ENCODE measurements at regions not wholly inside any gene's neighbourhood (a gene's known extent, or its start where the extent isn't known, plus 50 kb on each side); places are given as distances from the start of the nearest gene placed in this dataset.

- no peaks in the 10 kb centered on the region for H3K79me2 ChIP-seq (ENCODE audit: insufficient read depth, low read length)
- H3K4me1 ChIP-seq (ENCODE audit: control insufficient read depth in 1 of 2, insufficient read depth in 2 of 2, low read length in 2 of 2) = no peaks in the 10 kb centered on the region
- Mint-ChIP-seq H3K36me3 (no peaks in the 10 kb centered on the region), H3K9me3 (peaks cover 3 to 17% (median 8%) of the 10 kb centered on the region in 7 donors), H3K4me3 (no peak overlapping the region), H3K4me1 (no peaks in the 10 kb centered on the region), H3K27ac (no peak overlapping the region), H3K27me3 (ENCODE audit: low read depth in 3 of 3) (peaks cover 0 to 1% (median 0%) of the 10 kb centered on the region in 3 donors)
- H3K36me3 ChIP-seq (replicated peaks in 1 of 2; ENCODE audit: control insufficient read depth in 1 of 2, insufficient read depth in 2 of 2, low read length in 2 of 2) = no peaks in the 10 kb centered on the region
- peaks cover 4 to 8% of the 10 kb centered on the region in 2 donors for H3K9me3 ChIP-seq (replicated peaks in 1 of 2; ENCODE audit: control insufficient read depth in 1 of 2, insufficient read depth in 1 of 2, low read length in 2 of 2)
- no peak overlapping the region for H3K4me3 ChIP-seq (replicated peaks in 1 of 3; ENCODE audit: low read depth in 2 of 3, low read length in 3 of 3)
- intact Hi-C loops (cut with micrococcal nuclease) = no loop called here
- no peak overlapping the region for H2AFZ ChIP-seq (ENCODE audit: insufficient read depth, low read depth, low read length, poor library complexity, severe bottlenecking)
- H3K9ac ChIP-seq (ENCODE audit: insufficient read depth, low read length, poor library complexity, severe bottlenecking) = no peak overlapping the region
- H3K27me3 ChIP-seq (ENCODE audit: control insufficient read depth in 2 of 2, insufficient read depth in 2 of 2, low read length in 2 of 2) = no peaks in the 10 kb centered on the region
- H3K27ac ChIP-seq (ENCODE audit: low read depth in 1 of 2, low read length in 2 of 2) = no peak overlapping the region
- no peak overlapping the region for H3K4me2 ChIP-seq (replicated peaks; ENCODE audit: extremely low read depth, low read length, poor library complexity, severe bottlenecking)
- TF ChIP-seq, protein P1, sequence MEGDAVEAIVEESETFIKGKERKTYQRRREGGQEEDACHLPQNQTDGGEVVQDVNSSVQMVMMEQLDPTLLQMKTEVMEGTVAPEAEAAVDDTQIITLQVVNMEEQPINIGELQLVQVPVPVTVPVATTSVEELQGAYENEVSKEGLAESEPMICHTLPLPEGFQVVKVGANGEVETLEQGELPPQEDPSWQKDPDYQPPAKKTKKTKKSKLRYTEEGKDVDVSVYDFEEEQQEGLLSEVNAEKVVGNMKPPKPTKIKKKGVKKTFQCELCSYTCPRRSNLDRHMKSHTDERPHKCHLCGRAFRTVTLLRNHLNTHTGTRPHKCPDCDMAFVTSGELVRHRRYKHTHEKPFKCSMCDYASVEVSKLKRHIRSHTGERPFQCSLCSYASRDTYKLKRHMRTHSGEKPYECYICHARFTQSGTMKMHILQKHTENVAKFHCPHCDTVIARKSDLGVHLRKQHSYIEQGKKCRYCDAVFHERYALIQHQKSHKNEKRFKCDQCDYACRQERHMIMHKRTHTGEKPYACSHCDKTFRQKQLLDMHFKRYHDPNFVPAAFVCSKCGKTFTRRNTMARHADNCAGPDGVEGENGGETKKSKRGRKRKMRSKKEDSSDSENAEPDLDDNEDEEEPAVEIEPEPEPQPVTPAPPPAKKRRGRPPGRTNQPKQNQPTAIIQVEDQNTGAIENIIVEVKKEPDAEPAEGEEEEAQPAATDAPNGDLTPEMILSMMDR (IDR thresholded peaks at IDR 0.05) = no peak
- no peak for DNase-seq
- no peaks in the 10 kb centered on the region for H4K20me1 ChIP-seq (ENCODE audit: insufficient read depth, low read length)
Measured at GRCh38 chr14:48751293-48751692, 834.9 kb downstream of the RPS29 start.

- Histone ChIP-seq H3K36me3 (replicated peaks in 1 of 2; ENCODE audit: control insufficient read depth in 1 of 2, insufficient read depth in 2 of 2, low read length in 2 of 2) (no peaks in the 10 kb centered on the region), H3K9me3 (replicated peaks in 1 of 2; ENCODE audit: control insufficient read depth in 1 of 2, insufficient read depth in 1 of 2, low read length in 2 of 2) (peaks cover 0 to 8% of the 10 kb centered on the region in 2 donors), H2AFZ (ENCODE audit: insufficient read depth, low read depth, low read length, poor library complexity, severe bottlenecking) (no peak overlapping the region), H3K27me3 (ENCODE audit: control insufficient read depth in 2 of 2, insufficient read depth in 2 of 2, low read length in 2 of 2) (no peaks in the 10 kb centered on the region), H3K4me2 (replicated peaks; ENCODE audit: extremely low read depth, low read length, poor library complexity, severe bottlenecking) (no peak overlapping the region), H3K79me2 (ENCODE audit: insufficient read depth, low read length) (no peaks in the 10 kb centered on the region), H3K4me1 (ENCODE audit: control insufficient read depth in 1 of 2, insufficient read depth in 2 of 2, low read length in 2 of 2) (no peaks in the 10 kb centered on the region), H4K20me1 (ENCODE audit: insufficient read depth, low read length) (no peaks in the 10 kb centered on the region), H3K4me3 (replicated peaks in 1 of 3; ENCODE audit: low read depth in 2 of 3, low read length in 3 of 3) (no peak overlapping the region), H3K9ac (ENCODE audit: insufficient read depth, low read length, poor library complexity, severe bottlenecking) (no peak overlapping the region), H3K27ac (ENCODE audit: low read depth in 1 of 2, low read length in 2 of 2) (no peak overlapping the region)
- Mint-ChIP-seq H3K27ac (no peak overlapping the region), H3K27me3 (ENCODE audit: low read depth in 3 of 3) (no peaks in the 10 kb centered on the region), H3K36me3 (no peaks in the 10 kb centered on the region), H3K4me1 (no peaks in the 10 kb centered on the region), H3K9me3 (peaks cover 3 to 13% (median 7%) of the 10 kb centered on the region in 7 donors), H3K4me3 (no peak overlapping the region)
- no peak for DNase-seq
- intact Hi-C loops (cut with micrococcal nuclease) = no loop called here
- no CpG with 5 or more reads among the region's 2 CpGs for whole genome bisulfite sequencing (ENCODE audit: insufficient coverage)
- TF ChIP-seq, protein P1 (IDR thresholded peaks at IDR 0.05) = no peak
Measured at GRCh38 chr14:48748151-48748675, 838.0 kb downstream of the RPS29 start.
